ENCODE measurements at regions not wholly inside any gene's neighbourhood (a gene's known extent, or its start where the extent isn't known, plus 50 kb on each side); places are given as distances from the start of the nearest gene placed in this dataset.

DNA sequence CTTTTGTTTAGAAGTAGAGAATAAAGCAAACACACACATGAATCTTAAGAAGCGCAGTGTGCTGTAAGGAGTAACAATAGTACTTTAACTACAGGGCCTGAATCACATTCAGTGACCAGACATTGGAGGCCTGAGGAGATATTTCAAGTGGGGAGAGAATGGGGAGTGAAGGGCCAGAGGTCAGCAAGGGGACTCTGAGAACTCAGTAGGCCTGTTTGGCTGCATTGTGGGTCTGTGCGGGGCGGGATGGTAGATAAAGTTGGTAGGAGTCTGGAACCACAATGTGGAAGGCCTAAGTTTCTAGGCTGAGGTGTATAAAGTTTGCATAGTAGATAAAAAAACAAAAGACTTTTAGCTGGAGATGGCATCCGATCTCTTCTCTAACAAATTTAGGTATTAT, 52.7 kb upstream of the WLS start:
- Mint-ChIP-seq H3K27me3 (no peaks in the 10 kb centered on the region), H3K9me3 (no peaks in the 10 kb centered on the region), H3K4me1 (no peaks in the 10 kb centered on the region), H3K36me3 (ENCODE audit: low read depth) (no peaks in the 10 kb centered on the region), H3K4me3 (no peak overlapping the region), H3K27ac (no peak overlapping the region)
- ChIA-PET CTCF (no interaction called here), POLR2A (no interaction called here)
- DNase-seq (no peak), ATAC-seq (ENCODE audit: low read depth) (no peak)
- TF ChIP-seq, protein P1, sequence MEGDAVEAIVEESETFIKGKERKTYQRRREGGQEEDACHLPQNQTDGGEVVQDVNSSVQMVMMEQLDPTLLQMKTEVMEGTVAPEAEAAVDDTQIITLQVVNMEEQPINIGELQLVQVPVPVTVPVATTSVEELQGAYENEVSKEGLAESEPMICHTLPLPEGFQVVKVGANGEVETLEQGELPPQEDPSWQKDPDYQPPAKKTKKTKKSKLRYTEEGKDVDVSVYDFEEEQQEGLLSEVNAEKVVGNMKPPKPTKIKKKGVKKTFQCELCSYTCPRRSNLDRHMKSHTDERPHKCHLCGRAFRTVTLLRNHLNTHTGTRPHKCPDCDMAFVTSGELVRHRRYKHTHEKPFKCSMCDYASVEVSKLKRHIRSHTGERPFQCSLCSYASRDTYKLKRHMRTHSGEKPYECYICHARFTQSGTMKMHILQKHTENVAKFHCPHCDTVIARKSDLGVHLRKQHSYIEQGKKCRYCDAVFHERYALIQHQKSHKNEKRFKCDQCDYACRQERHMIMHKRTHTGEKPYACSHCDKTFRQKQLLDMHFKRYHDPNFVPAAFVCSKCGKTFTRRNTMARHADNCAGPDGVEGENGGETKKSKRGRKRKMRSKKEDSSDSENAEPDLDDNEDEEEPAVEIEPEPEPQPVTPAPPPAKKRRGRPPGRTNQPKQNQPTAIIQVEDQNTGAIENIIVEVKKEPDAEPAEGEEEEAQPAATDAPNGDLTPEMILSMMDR (IDR thresholded peaks at IDR 0.05): no peak
- intact Hi-C loops (cut with micrococcal nuclease): no loop called here

DNA sequence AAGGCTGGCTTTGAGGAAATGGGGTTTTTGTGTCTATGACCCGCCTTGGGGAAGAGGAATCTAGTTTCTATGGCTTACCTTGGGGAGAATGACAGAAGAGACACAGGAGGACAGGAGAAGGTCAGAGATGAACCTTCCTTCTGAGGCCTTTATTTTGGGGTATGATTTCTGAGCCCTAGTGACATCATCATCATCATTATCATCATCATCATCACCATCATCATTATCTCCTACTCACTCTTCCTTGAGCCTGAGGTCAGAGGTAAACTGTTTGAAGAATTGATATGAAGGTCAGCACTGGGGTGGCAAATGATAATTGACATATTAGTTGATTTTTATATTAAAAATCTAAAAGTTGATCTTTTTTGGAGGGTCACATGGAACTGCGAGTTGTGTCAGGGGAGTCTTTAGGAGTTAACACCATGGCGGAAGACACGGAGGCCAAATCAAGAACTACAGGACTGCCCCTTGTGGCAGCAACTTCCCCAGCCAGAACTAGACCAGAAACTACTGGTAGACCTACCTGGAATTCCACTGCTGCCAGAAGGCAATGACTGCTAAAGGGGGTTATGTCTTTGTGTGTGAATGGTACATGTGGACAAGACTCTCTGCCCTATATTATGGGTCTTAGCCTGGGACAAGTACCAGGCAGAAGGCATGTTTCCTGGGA, 49.8 kb upstream of the WLS start:
- ChIA-PET CTCF (no interaction called here), POLR2A (no interaction called here)
- no peak overlapping the region for H3K4me3 Mint-ChIP-seq
- no peak overlapping the region for H3K27ac Mint-ChIP-seq
- H3K4me1 Mint-ChIP-seq: no peaks in the 10 kb centered on the region
- ATAC-seq (ENCODE audit: low read depth) (no peak), DNase-seq (no peak)
- H3K9me3 Mint-ChIP-seq: no peaks in the 10 kb centered on the region
- TF ChIP-seq, protein P1 (IDR thresholded peaks at IDR 0.05): no peak
- intact Hi-C loops (cut with micrococcal nuclease): no loop called here
- no peaks in the 10 kb centered on the region for H3K36me3 Mint-ChIP-seq (ENCODE audit: low read depth)
- H3K27me3 Mint-ChIP-seq: no peaks in the 10 kb centered on the region

Measured in activated B cell treated with CpG ODN at 0.5 μM for 24 hours (primary cell).